B cell (primary cell): ENCODE measurements at regions not wholly inside any gene's neighbourhood (a gene's known extent, or its start where the extent isn't known, plus 50 kb on each side); places are given as distances from the start of the nearest gene placed in this dataset.

Source experiments
- CTCF ChIP-seq: fragments of 200-600 bp; IDR thresholded peaks from one replicate; pipeline ENCODE4 v1.8.0; 2022; ENCODE audit warnings: antibody characterized with exemption, mild to moderate bottlenecking
- EZH2 ChIP-seq: IDR thresholded peaks from 2 replicates; pipeline ENCODE4 v1.6.1; 2012; ENCODE audit warnings: borderline replicate concordance, low read depth, mild to moderate bottlenecking, moderate library complexity, low read length; ENCODE audit not compliant: insufficient read depth, poor library complexity, severe bottlenecking

DNA sequence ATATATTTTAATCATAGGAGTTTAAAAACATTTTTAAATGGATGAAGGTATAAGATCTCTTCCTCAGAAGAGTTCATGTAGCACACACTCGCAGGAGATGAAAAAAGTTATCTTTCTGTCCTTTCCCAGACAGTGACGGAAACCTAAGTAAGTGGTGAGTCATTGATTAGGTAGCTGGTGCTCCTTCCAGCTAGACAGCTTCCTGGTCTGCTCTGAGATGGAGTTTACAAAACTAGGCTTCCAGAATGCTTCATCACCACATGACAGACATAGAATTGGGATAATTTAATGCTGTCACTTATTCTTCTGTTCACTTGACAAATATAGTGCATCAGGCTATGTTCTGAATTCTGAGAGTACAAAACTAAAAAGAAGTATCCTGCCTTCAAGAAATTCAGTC is 2393.0 kb upstream of the C9orf72 start:
- TF ChIP-seq CTCF, result no peak
- no peak for TF ChIP-seq EZH2
